ENCODE measurements at regions not wholly inside any gene's neighbourhood (a gene's known extent, or its start where the extent isn't known, plus 50 kb on each side); places are given as distances from the start of the nearest gene placed in this dataset.
"Not testable (repeated sequence)": the region's sequence is repeated elsewhere in the genome, so short reads cannot be mapped to it uniquely, and the experiment has no call there.

DNA sequence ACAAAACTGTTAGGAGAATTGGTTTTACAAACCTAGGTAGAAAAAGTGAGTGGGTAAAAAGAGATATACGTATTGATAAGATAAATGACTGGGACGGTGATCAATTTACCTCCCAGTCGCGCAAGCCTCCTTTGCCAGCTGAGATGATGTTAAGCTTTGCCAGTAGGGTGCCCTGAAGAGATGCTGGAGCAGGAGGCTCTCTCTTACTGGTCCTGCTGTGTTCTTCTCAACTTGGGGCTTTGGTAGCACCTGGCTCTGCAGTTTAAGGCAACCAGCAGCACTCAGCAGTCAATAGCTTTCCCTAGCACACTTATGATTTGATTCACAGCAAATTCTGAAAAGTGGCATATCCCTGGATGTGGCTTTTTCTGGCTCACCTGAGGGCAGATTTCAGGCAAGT, 1461.7 kb downstream of the ADGRL3 start:
- Mint-ChIP-seq H3K9me3 (peaks cover 2 to 9% (median 5%) of the 10 kb centered on the region in 3 donors), H3K27me3 (no peaks in the 10 kb centered on the region), H3K4me3 (no peak overlapping the region), H3K36me3 (no peaks in the 10 kb centered on the region), H3K27ac (no peak overlapping the region), H3K4me1 (peaks cover 0 to 2% (median 0%) of the 10 kb centered on the region in 3 donors)

- Mint-ChIP-seq H3K36me3 (no peaks in the 10 kb centered on the region), H3K27ac (no peak overlapping the region), H3K27me3 (no peaks in the 10 kb centered on the region), H3K4me1 (peaks cover 0 to 2% (median 0%) of the 10 kb centered on the region in 3 donors), H3K9me3 (peaks cover 2 to 7% (median 7%) of the 10 kb centered on the region in 3 donors), H3K4me3 (no peak overlapping the region)
Measured at GRCh38 chr4:62656006-62656405, 1455.9 kb downstream of the ADGRL3 start.

DNA sequence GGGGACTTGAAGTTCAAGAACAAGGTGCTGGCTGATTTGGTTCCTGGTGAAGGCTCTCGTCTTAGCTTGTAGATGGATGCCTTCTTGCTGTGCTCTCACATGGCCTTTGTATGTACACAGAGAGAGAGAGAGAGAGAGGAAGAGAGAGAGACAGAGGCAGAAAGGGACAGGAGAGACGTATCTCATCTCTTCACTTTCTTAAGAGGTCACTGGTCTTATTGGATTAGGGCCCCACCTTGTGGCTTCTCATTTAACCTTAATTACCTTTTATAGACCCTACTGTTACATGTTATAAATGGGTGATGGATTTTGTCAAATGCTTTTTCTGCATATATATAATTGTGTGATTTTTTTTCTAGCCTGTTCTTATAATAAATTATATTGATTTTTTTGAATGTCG, 1444.2 kb downstream of the ADGRL3 start:
- H3K4me3 Mint-ChIP-seq, result no peak overlapping the region
- no peaks in the 10 kb centered on the region for H3K27me3 Mint-ChIP-seq
- peaks cover 0 to 5% (median 0%) of the 10 kb centered on the region in 3 donors for H3K9me3 Mint-ChIP-seq

DNA sequence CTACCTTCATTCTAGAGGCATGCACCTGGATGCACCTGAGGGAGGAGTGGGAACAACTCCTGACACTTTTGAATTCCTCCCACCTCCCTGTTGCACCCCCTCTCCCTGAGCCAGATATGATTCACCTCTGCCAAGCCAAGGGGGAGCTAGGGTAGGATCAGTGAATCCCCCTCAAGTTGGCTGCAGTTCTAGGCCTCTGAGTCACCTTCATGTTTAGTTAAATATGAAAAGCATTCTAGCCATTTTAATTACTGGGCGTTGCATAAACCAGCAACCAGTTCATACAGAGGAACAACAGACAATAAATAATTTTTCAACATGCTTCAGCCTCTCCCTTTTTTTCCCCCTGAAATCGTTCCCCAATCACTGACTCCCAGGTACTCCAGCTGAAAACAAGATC, 1440.2 kb downstream of the ADGRL3 start:
- H3K4me3 Mint-ChIP-seq, result no peak overlapping the region
- H3K27ac Mint-ChIP-seq, result no peak overlapping the region
- no peaks in the 10 kb centered on the region for H3K36me3 Mint-ChIP-seq
- H3K4me1 Mint-ChIP-seq, result peaks cover 0 to 1% (median 0%) of the 10 kb centered on the region in 3 donors
- peaks cover 0 to 16% (median 1%) of the 10 kb centered on the region in 3 donors for H3K9me3 Mint-ChIP-seq
- H3K27me3 Mint-ChIP-seq, result no peaks in the 10 kb centered on the region

More for the DNA sequence above, 1444.2 kb downstream of the ADGRL3 start:
- H3K4me1 Mint-ChIP-seq, result peaks cover 0 to 1% (median 0%) of the 10 kb centered on the region in 3 donors
- no peak overlapping the region for H3K27ac Mint-ChIP-seq
- no peaks in the 10 kb centered on the region for H3K36me3 Mint-ChIP-seq

DNA sequence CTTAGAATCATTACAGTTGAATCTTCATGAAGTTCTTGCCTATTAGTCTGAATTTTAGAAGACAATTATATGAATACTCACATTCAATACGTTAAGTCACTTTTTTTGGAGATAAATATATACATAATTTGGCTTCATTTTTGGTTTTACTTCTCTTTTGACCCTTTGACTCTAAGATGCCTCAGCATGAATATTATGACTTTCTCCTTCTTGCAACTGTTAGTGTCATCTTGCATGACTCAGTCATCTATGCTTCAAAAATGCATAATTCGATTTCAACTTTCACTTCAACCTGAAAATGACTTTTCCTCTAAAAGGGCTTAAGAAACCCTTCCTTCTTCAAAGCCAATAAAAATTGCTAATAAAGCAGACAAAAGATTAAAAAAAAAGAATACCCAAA, 1427.5 kb downstream of the ADGRL3 start:
- H3K4me3 Mint-ChIP-seq, result no peak overlapping the region

DNA sequence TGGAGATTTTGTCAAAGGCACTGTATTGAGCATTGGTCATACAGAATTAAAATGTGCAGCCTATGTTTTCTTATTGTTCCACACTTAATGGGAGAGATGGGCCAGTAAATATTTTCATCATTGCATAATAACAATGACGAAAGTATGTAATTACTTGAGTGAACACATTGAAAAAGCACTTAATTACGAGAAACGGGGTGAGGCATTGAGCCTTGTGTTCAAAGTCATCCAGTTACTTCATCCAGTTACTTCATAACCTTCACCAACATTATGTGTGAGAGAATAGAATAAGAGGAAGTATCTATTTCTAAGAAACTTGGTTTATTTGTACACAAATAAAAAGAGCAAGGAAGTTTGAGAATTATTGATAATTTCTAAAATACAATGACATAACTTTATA, 1427.0 kb downstream of the ADGRL3 start:
- Mint-ChIP-seq H3K4me3 (no peak overlapping the region), H3K27ac (no peak overlapping the region), H3K4me1 (no peaks in the 10 kb centered on the region), H3K9me3 (peaks cover 2 to 7% (median 6%) of the 10 kb centered on the region in 3 donors), H3K27me3 (no peaks in the 10 kb centered on the region), H3K36me3 (peaks cover 3% of the 10 kb centered on the region)

More for the DNA sequence above, 1427.5 kb downstream of the ADGRL3 start:
- no peak overlapping the region for H3K27ac Mint-ChIP-seq
- H3K9me3 Mint-ChIP-seq, result peaks cover 2 to 7% (median 6%) of the 10 kb centered on the region in 3 donors
- H3K4me1 Mint-ChIP-seq, result no peaks in the 10 kb centered on the region
- H3K36me3 Mint-ChIP-seq, result peaks cover 3% of the 10 kb centered on the region
- H3K27me3 Mint-ChIP-seq, result no peaks in the 10 kb centered on the region

DNA sequence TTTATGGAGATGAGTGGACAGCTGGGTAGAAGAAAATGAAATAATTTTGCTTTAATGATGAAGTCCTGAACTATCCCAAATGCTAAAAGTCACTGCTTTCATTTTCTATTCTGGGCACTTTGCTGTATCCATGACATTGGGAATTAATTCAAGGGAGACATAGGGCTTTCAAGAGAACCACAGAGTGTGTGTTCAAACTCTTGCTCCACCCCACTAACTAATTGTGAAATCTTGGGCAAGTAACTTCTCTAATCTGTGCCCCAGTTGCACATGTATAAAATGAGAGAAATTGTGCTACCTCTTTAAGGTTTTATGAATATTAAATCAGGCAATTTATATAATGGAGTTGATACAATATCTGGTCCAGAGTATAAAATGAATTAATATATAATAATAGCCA, 1422.0 kb downstream of the ADGRL3 start:
- H3K4me1 Mint-ChIP-seq, result no peaks in the 10 kb centered on the region
- H3K9me3 Mint-ChIP-seq, result peaks cover 0 to 10% (median 2%) of the 10 kb centered on the region in 3 donors
- H3K36me3 Mint-ChIP-seq, result peaks cover 1% of the 10 kb centered on the region
- H3K4me3 Mint-ChIP-seq, result no peak overlapping the region
- no peaks in the 10 kb centered on the region for H3K27me3 Mint-ChIP-seq
- H3K27ac Mint-ChIP-seq, result no peak overlapping the region

- peaks cover 0 to 8% (median 4%) of the 10 kb centered on the region in 3 donors for H3K9me3 Mint-ChIP-seq
- peaks cover 1% of the 10 kb centered on the region for H3K36me3 Mint-ChIP-seq
- no peaks in the 10 kb centered on the region for H3K27me3 Mint-ChIP-seq
- H3K4me1 Mint-ChIP-seq, result no peaks in the 10 kb centered on the region
- H3K4me3 Mint-ChIP-seq, result no peak overlapping the region
- H3K27ac Mint-ChIP-seq, result no peak overlapping the region
Measured at GRCh38 chr4:62619971-62620370, 1419.8 kb downstream of the ADGRL3 start.

- no peaks in the 10 kb centered on the region for H3K4me1 Mint-ChIP-seq
- no peak overlapping the region for H3K4me3 Mint-ChIP-seq
Measured at GRCh38 chr4:62618042-62618441, 1417.9 kb downstream of the ADGRL3 start.

DNA sequence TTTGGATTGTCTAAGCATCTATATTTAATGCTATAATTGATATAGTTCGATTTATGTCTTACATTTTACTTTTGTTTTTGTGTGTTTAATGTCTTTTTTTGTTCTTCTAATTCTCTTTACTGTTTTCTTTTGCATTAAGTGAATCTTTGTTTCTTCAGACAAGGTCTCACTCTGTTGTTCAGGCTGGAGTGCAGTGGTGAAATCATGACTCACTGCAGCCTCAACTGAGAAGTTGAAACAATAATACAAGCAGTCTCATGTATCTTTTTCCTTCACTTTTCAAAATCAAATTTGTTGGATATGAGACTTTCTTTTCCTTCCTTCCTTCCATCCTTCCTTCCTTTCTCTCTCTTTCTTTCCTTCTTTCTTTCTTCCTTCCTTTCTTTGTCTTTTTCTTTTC, 1401.6 kb downstream of the ADGRL3 start:
- Mint-ChIP-seq H3K4me3 (no peak overlapping the region), H3K36me3 (no peaks in the 10 kb centered on the region), H3K27ac (no peak overlapping the region), H3K9me3 (peaks cover 0 to 2% (median 0%) of the 10 kb centered on the region in 3 donors), H3K27me3 (no peaks in the 10 kb centered on the region), H3K4me1 (no peaks in the 10 kb centered on the region)

More at GRCh38 chr4:62618042-62618441, 1417.9 kb downstream of the ADGRL3 start:
- no peaks in the 10 kb centered on the region for H3K27me3 Mint-ChIP-seq
- H3K36me3 Mint-ChIP-seq, result peaks cover under 1% of the 10 kb centered on the region
- H3K9me3 Mint-ChIP-seq, result peaks cover 0 to 8% (median 2%) of the 10 kb centered on the region in 3 donors
- H3K27ac Mint-ChIP-seq, result no peak overlapping the region

GRCh38 chr4:62595265-62595664, 1395.1 kb downstream of the ADGRL3 start:
- not testable (repeated sequence) for H3K4me1 Mint-ChIP-seq, H3K27ac Mint-ChIP-seq

DNA sequence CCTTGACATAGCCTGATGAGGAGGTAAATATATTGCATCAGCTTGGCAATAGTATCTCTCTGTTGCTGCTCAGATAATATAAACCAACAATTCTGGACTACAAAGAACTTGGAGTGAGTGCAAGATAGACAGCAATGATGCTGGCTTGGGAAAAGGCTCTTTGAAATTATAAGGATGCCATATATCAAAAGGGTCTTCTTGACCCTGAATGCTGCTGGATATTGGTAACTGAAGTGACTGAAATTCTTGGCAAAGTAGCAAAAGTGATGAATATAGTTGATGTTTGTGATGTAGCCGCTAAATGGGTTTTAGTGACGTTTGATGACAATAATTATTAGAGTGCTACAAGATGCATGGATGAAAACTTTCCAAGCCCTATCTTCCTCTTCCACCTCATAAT, 1391.6 kb downstream of the ADGRL3 start:
- Mint-ChIP-seq H3K27ac (no peak overlapping the region), H3K4me3 (no peak overlapping the region), H3K27me3 (no peaks in the 10 kb centered on the region), H3K9me3 (peaks cover 0 to 8% (median 0%) of the 10 kb centered on the region in 3 donors), H3K36me3 (no peaks in the 10 kb centered on the region), H3K4me1 (no peaks in the 10 kb centered on the region)

More at GRCh38 chr4:62595265-62595664, 1395.1 kb downstream of the ADGRL3 start:
- H3K4me3 Mint-ChIP-seq, H3K36me3 Mint-ChIP-seq, H3K27me3 Mint-ChIP-seq, H3K9me3 Mint-ChIP-seq: not testable (repeated sequence)

- Mint-ChIP-seq H3K4me1 (no peaks in the 10 kb centered on the region), H3K27ac (no peak overlapping the region), H3K4me3 (no peak overlapping the region), H3K27me3 (no peaks in the 10 kb centered on the region), H3K9me3 (peaks cover 0 to 8% (median 0%) of the 10 kb centered on the region in 3 donors), H3K36me3 (no peaks in the 10 kb centered on the region)
Measured at GRCh38 chr4:62588671-62589070, 1388.5 kb downstream of the ADGRL3 start.

- H3K27me3 Mint-ChIP-seq, result no peaks in the 10 kb centered on the region
- H3K9me3 Mint-ChIP-seq, result peaks cover 1 to 9% (median 8%) of the 10 kb centered on the region in 3 donors
- H3K4me3 Mint-ChIP-seq, result no peak overlapping the region
- H3K36me3 Mint-ChIP-seq, result no peaks in the 10 kb centered on the region
- no peaks in the 10 kb centered on the region for H3K4me1 Mint-ChIP-seq
- H3K27ac Mint-ChIP-seq, result no peak overlapping the region
Measured at GRCh38 chr4:62571494-62571893, 1371.4 kb downstream of the ADGRL3 start.

GRCh38 chr4:62560858-62561257, 1360.7 kb downstream of the ADGRL3 start:
- Mint-ChIP-seq H3K27me3 (no peaks in the 10 kb centered on the region), H3K9me3 (peaks cover 2 to 9% (median 6%) of the 10 kb centered on the region in 3 donors), H3K4me3 (no peak overlapping the region), H3K4me1 (no peaks in the 10 kb centered on the region), H3K36me3 (no peaks in the 10 kb centered on the region), H3K27ac (no peak overlapping the region)

- no peaks in the 10 kb centered on the region for H3K27me3 Mint-ChIP-seq
- no peaks in the 10 kb centered on the region for H3K4me1 Mint-ChIP-seq
- H3K36me3 Mint-ChIP-seq, result no peaks in the 10 kb centered on the region
- H3K27ac Mint-ChIP-seq, result no peak overlapping the region
- H3K4me3 Mint-ChIP-seq, result no peak overlapping the region
- H3K9me3 Mint-ChIP-seq, result peaks cover 8 to 13% (median 10%) of the 10 kb centered on the region in 3 donors
Measured at GRCh38 chr4:62550121-62550520, 1350.0 kb downstream of the ADGRL3 start.
